Mucosa of rectum (tissue), 2 donors: ENCODE measurements at regions not wholly inside any gene's neighbourhood (a gene's known extent, or its start where the extent isn't known, plus 50 kb on each side); places are given as distances from the start of the nearest gene placed in this dataset.

Experiments
- H3K27ac ChIP-seq, 2 donors: one replicate each; pipeline ENCODE4 v1.7.0; 2013; ENCODE audit warnings: inconsistent platforms in 2 of 2, low read depth in 2 of 2, low read length in 2 of 2
- H3K27me3 ChIP-seq, 2 donors: one replicate each; pipeline ENCODE4 v1.7.0; 2013; ENCODE audit warnings: low read length in 2 of 2; ENCODE audit not compliant: control insufficient read depth in 2 of 2, insufficient read depth in 2 of 2
- H3K36me3 ChIP-seq, 2 donors: one replicate each; pipeline ENCODE4 v1.7.0; 2013; ENCODE audit warnings: low read length in 2 of 2; ENCODE audit not compliant: control insufficient read depth in 2 of 2, insufficient read depth in 2 of 2
- H3K4me1 ChIP-seq, 2 donors: one replicate each; pipeline ENCODE4 v1.7.0; 2013; ENCODE audit warnings: low read length in 2 of 2, mild to moderate bottlenecking in 1 of 2; ENCODE audit not compliant: control insufficient read depth in 2 of 2, insufficient read depth in 2 of 2
- H3K4me3 ChIP-seq, 2 donors: one replicate each; pipeline ENCODE4 v1.7.0; 2013; ENCODE audit warnings: low read length in 2 of 2
- H3K9ac ChIP-seq, 2 donors: one replicate each; pipeline ENCODE4 v1.7.0; 2013; ENCODE audit warnings: low read length in 2 of 2, low read depth in 1 of 2, mild to moderate bottlenecking in 1 of 2
- H3K9me3 ChIP-seq, 2 donors: one replicate each; pipeline ENCODE4 v1.7.0; 2013; ENCODE audit warnings: low read length in 2 of 2; ENCODE audit not compliant: control insufficient read depth in 2 of 2
- donor health status: healthy.
- donor health status: Normal muscosa, but diverticular disease.

GRCh38 chr4:108529984-108530905 is 90.1 kb upstream of the RPL34 start:
- no peaks in the 10 kb centered on the region for H3K27me3 ChIP-seq
- H3K9ac ChIP-seq, result no peak overlapping the region
- no peaks in the 10 kb centered on the region for H3K9me3 ChIP-seq
- H3K27ac ChIP-seq, result no peak overlapping the region
- H3K36me3 ChIP-seq, result no peaks in the 10 kb centered on the region
- H3K4me3 ChIP-seq, result no peak overlapping the region
- peaks cover 0 to 3% of the 10 kb centered on the region in 2 donors for H3K4me1 ChIP-seq

- Histone ChIP-seq H3K4me3 (no peak overlapping the region), H3K4me1 (peaks cover 0 to 3% of the 10 kb centered on the region in 2 donors), H3K9ac (no peak overlapping the region), H3K9me3 (no peaks in the 10 kb centered on the region), H3K27ac (no peak overlapping the region), H3K36me3 (no peaks in the 10 kb centered on the region), H3K27me3 (no peaks in the 10 kb centered on the region)
Observed at GRCh38 chr4:108529102-108529501, 91.3 kb upstream of the RPL34 start.

GRCh38 chr4:108527723-108528122 is 92.7 kb upstream of the RPL34 start:
- H3K4me3 ChIP-seq, result no peak overlapping the region
- H3K27ac ChIP-seq, result no peak overlapping the region
- no peak overlapping the region for H3K9ac ChIP-seq
- H3K9me3 ChIP-seq, result no peaks in the 10 kb centered on the region
- H3K4me1 ChIP-seq, result no peaks in the 10 kb centered on the region
- H3K27me3 ChIP-seq, result no peaks in the 10 kb centered on the region
- no peaks in the 10 kb centered on the region for H3K36me3 ChIP-seq

- H3K36me3 ChIP-seq, result no peaks in the 10 kb centered on the region
- no peaks in the 10 kb centered on the region for H3K4me1 ChIP-seq
- H3K27ac ChIP-seq, result no peak overlapping the region
- H3K9me3 ChIP-seq, result no peaks in the 10 kb centered on the region
- H3K27me3 ChIP-seq, result no peaks in the 10 kb centered on the region
- no peak overlapping the region for H3K9ac ChIP-seq
- no peak overlapping the region for H3K4me3 ChIP-seq
Observed at GRCh38 chr4:108520807-108521206, 99.6 kb upstream of the RPL34 start.

GRCh38 chr4:108519911-108520601 is 100.3 kb upstream of the RPL34 start:
- Histone ChIP-seq H3K9me3 (no peaks in the 10 kb centered on the region), H3K36me3 (no peaks in the 10 kb centered on the region), H3K27ac (no peak overlapping the region), H3K27me3 (no peaks in the 10 kb centered on the region), H3K4me1 (no peaks in the 10 kb centered on the region), H3K9ac (no peak overlapping the region), H3K4me3 (no peak overlapping the region)

- no peak overlapping the region for H3K9ac ChIP-seq
- no peaks in the 10 kb centered on the region for H3K4me1 ChIP-seq
- H3K36me3 ChIP-seq, result no peaks in the 10 kb centered on the region
- H3K27ac ChIP-seq, result no peak overlapping the region
- no peak overlapping the region for H3K4me3 ChIP-seq
- H3K27me3 ChIP-seq, result no peaks in the 10 kb centered on the region
- no peaks in the 10 kb centered on the region for H3K9me3 ChIP-seq
Observed at GRCh38 chr4:108519208-108519833, 101.1 kb upstream of the RPL34 start.

- Histone ChIP-seq H3K9ac (no peak overlapping the region), H3K27ac (no peak overlapping the region), H3K4me3 (no peak overlapping the region), H3K9me3 (no peaks in the 10 kb centered on the region), H3K27me3 (peaks cover 2 to 6% of the 10 kb centered on the region in 2 donors), H3K4me1 (no peaks in the 10 kb centered on the region), H3K36me3 (no peaks in the 10 kb centered on the region)
Observed at GRCh38 chr4:108512615-108513505, 107.5 kb upstream of the RPL34 start.

- no peaks in the 10 kb centered on the region for H3K9me3 ChIP-seq
- peaks cover 2 to 6% of the 10 kb centered on the region in 2 donors for H3K27me3 ChIP-seq
- no peak overlapping the region for H3K27ac ChIP-seq
- H3K4me1 ChIP-seq, result no peaks in the 10 kb centered on the region
- no peak overlapping the region for H3K9ac ChIP-seq
- H3K4me3 ChIP-seq, result no peak overlapping the region
- H3K36me3 ChIP-seq, result no peaks in the 10 kb centered on the region
Observed at GRCh38 chr4:108511618-108512017, 108.8 kb upstream of the RPL34 start.

GRCh38 chr4:108502356-108502755 is 118.0 kb upstream of the RPL34 start:
- Histone ChIP-seq H3K36me3 (no peaks in the 10 kb centered on the region), H3K4me1 (no peaks in the 10 kb centered on the region), H3K27me3 (no peaks in the 10 kb centered on the region), H3K4me3 (no peak overlapping the region), H3K27ac (no peak overlapping the region), H3K9me3 (no peaks in the 10 kb centered on the region), H3K9ac (no peak overlapping the region)
